ENCODE measurements at regions not wholly inside any gene's neighbourhood (a gene's known extent, or its start where the extent isn't known, plus 50 kb on each side); places are given as distances from the start of the nearest gene placed in this dataset.

- Histone ChIP-seq H3K9me3 (ENCODE audit: control insufficient read depth, insufficient read depth, low read length) (no peaks in the 10 kb centered on the region), H3K4me3 (ENCODE audit: low read length) (no peak overlapping the region), H3K36me3 (ENCODE audit: control insufficient read depth, insufficient read depth, low read length) (no peaks in the 10 kb centered on the region), H3K27me3 (ENCODE audit: control insufficient read depth, insufficient read depth, low read length) (no peaks in the 10 kb centered on the region), H3K4me1 (ENCODE audit: control insufficient read depth, insufficient read depth, low read length) (no peaks in the 10 kb centered on the region), H3K27ac (ENCODE audit: low read length) (no peak overlapping the region)
- TF ChIP-seq, protein P1, sequence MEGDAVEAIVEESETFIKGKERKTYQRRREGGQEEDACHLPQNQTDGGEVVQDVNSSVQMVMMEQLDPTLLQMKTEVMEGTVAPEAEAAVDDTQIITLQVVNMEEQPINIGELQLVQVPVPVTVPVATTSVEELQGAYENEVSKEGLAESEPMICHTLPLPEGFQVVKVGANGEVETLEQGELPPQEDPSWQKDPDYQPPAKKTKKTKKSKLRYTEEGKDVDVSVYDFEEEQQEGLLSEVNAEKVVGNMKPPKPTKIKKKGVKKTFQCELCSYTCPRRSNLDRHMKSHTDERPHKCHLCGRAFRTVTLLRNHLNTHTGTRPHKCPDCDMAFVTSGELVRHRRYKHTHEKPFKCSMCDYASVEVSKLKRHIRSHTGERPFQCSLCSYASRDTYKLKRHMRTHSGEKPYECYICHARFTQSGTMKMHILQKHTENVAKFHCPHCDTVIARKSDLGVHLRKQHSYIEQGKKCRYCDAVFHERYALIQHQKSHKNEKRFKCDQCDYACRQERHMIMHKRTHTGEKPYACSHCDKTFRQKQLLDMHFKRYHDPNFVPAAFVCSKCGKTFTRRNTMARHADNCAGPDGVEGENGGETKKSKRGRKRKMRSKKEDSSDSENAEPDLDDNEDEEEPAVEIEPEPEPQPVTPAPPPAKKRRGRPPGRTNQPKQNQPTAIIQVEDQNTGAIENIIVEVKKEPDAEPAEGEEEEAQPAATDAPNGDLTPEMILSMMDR (IDR thresholded peaks at IDR 0.05): no peak
- Mint-ChIP-seq H3K36me3 (no peaks in the 10 kb centered on the region), H3K4me1 (no peaks in the 10 kb centered on the region), H3K4me3 (no peak overlapping the region), H3K9me3 (peaks cover 0 to 5% of the 10 kb centered on the region in 2 donors), H3K27me3 (ENCODE audit: low read depth in 2 of 2) (peaks cover 0 to under 1% of the 10 kb centered on the region in 2 donors), H3K27ac (no peak overlapping the region)
- no peak for ATAC-seq
- intact Hi-C loops (cut with micrococcal nuclease): no loop called here
- 82% methylated on average over 9 of the region's 9 CpGs for WGBS (ENCODE audit: insufficient coverage)
- no peak for DNase-seq
Measured at GRCh38 chr15:98266295-98266694, 305.8 kb downstream of the ARRDC4 start.

- H3K9me3 ChIP-seq (ENCODE audit: control insufficient read depth, insufficient read depth, low read length): no peaks in the 10 kb centered on the region
- no peaks in the 10 kb centered on the region for H3K4me1 Mint-ChIP-seq
- intact Hi-C loops (cut with micrococcal nuclease): no loop called here
- no peak overlapping the region for H3K27ac ChIP-seq (ENCODE audit: low read length)
- no peak for DNase-seq
- H3K4me3 Mint-ChIP-seq: no peak overlapping the region
- no peak overlapping the region for H3K27ac Mint-ChIP-seq
- H3K27me3 ChIP-seq (ENCODE audit: control insufficient read depth, insufficient read depth, low read length): no peaks in the 10 kb centered on the region
- no peaks in the 10 kb centered on the region for H3K36me3 ChIP-seq (ENCODE audit: control insufficient read depth, insufficient read depth, low read length)
- no peak for ATAC-seq
- H3K9me3 Mint-ChIP-seq: peaks cover 0 to 5% of the 10 kb centered on the region in 2 donors
- H3K4me3 ChIP-seq (ENCODE audit: low read length): no peak overlapping the region
- TF ChIP-seq, protein P1 (IDR thresholded peaks at IDR 0.05): no peak
- H3K4me1 ChIP-seq (ENCODE audit: control insufficient read depth, insufficient read depth, low read length): no peaks in the 10 kb centered on the region
- H3K36me3 Mint-ChIP-seq: no peaks in the 10 kb centered on the region
- 90% methylated on average over 10 of the region's 10 CpGs for WGBS (ENCODE audit: insufficient coverage)
- H3K27me3 Mint-ChIP-seq (ENCODE audit: low read depth in 2 of 2): no peaks in the 10 kb centered on the region
Measured at GRCh38 chr15:98268163-98268562, 307.7 kb downstream of the ARRDC4 start.

- Histone ChIP-seq H3K9me3 (ENCODE audit: control insufficient read depth, insufficient read depth, low read length) (no peaks in the 10 kb centered on the region), H3K27me3 (ENCODE audit: control insufficient read depth, insufficient read depth, low read length) (no peaks in the 10 kb centered on the region), H3K4me3 (ENCODE audit: low read length) (no peak overlapping the region), H3K36me3 (ENCODE audit: control insufficient read depth, insufficient read depth, low read length) (no peaks in the 10 kb centered on the region), H3K4me1 (ENCODE audit: control insufficient read depth, insufficient read depth, low read length) (no peaks in the 10 kb centered on the region), H3K27ac (ENCODE audit: low read length) (no peak overlapping the region)
- no peak overlapping the region for H3K27ac Mint-ChIP-seq
- no peaks in the 10 kb centered on the region for H3K36me3 Mint-ChIP-seq
- intact Hi-C loops (cut with micrococcal nuclease): no loop called here
- H3K4me1 Mint-ChIP-seq: no peaks in the 10 kb centered on the region
- H3K9me3 Mint-ChIP-seq: no peaks in the 10 kb centered on the region
- WGBS (ENCODE audit: insufficient coverage): 60% methylated on average over 2 of the region's 4 CpGs
- TF ChIP-seq, protein P1 (IDR thresholded peaks at IDR 0.05): no peak
- no peak for DNase-seq
- H3K4me3 Mint-ChIP-seq: no peak overlapping the region
- no peak for ATAC-seq
- peaks cover 2 to 8% of the 10 kb centered on the region in 2 donors for H3K27me3 Mint-ChIP-seq (ENCODE audit: low read depth in 2 of 2)
Measured at GRCh38 chr15:98272625-98273024, 312.1 kb downstream of the ARRDC4 start.

DNA sequence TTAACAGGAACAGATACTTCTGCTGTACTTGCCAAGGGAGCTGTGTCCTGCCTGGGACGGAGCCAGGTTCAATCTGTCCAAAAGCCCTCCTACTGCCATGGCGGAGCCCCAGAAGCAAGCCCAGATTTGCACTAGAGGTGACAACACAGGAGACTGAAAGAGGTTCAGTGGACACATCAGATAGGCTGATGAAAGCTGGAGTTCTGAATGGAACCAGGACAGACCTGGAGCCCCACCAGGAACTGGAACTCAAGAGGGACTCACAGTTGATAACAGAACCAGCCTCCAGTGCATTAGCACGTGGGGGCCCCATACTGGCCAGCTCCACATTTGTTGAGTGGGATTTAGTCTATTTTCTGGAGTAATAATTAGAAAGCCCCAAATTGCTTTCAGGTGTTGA is 315.5 kb downstream of the ARRDC4 start:
- Histone ChIP-seq H3K9me3 (ENCODE audit: control insufficient read depth, insufficient read depth, low read length) (no peaks in the 10 kb centered on the region), H3K27ac (ENCODE audit: low read length) (no peak overlapping the region), H3K27me3 (ENCODE audit: control insufficient read depth, insufficient read depth, low read length) (no peaks in the 10 kb centered on the region), H3K4me3 (ENCODE audit: low read length) (no peak overlapping the region), H3K36me3 (ENCODE audit: control insufficient read depth, insufficient read depth, low read length) (no peaks in the 10 kb centered on the region), H3K4me1 (ENCODE audit: control insufficient read depth, insufficient read depth, low read length) (no peaks in the 10 kb centered on the region)
- Mint-ChIP-seq H3K4me3 (no peak overlapping the region), H3K36me3 (no peaks in the 10 kb centered on the region), H3K9me3 (no peaks in the 10 kb centered on the region), H3K4me1 (no peaks in the 10 kb centered on the region), H3K27ac (no peak overlapping the region), H3K27me3 (ENCODE audit: low read depth in 2 of 2) (peaks cover 8% of the 10 kb centered on the region in 2 donors)
- intact Hi-C loops (cut with micrococcal nuclease): no loop called here
- ATAC-seq: no peak
- no peak for DNase-seq
- 79% methylated on average over 3 of the region's 3 CpGs for WGBS (ENCODE audit: insufficient coverage)
- TF ChIP-seq, protein P1 (IDR thresholded peaks at IDR 0.05): no peak

All from natural killer cell (primary cell).